Right lobe of liver (tissue), 4 donors: ENCODE measurements at regions not wholly inside any gene's neighbourhood (a gene's known extent, or its start where the extent isn't known, plus 50 kb on each side); places are given as distances from the start of the nearest gene placed in this dataset.

Experiments
- CTCF ChIP-seq, 4 donors: fragments of 200-600 bp in 3 of 4; fragments of 450-650 bp in 1 of 4; IDR thresholded peaks; one replicate each; pipeline versions ENCODE4 v1.5.1 to v1.8.0; 2016 to 2022; ENCODE audit warnings: antibody characterized with exemption in 4 of 4, mild to moderate bottlenecking in 2 of 4
- POLR2A ChIP-seq: fragments of 450-650 bp; IDR thresholded peaks from one replicate; pipeline ENCODE4 v1.6.1; 2017; ENCODE audit warnings: antibody characterized with exemption, mild to moderate bottlenecking
- donor health status: DM: no; HTN: no; CAD: no.
- donor health status: DM: no; HTN: no; CAD: no.
- donor health status: DM: no; HTN: yes; CAD: no.

- TF ChIP-seq POLR2A = no peak
- TF ChIP-seq CTCF (IDR thresholded peaks at IDR 0.05) = no peak
Observed at GRCh38 chr10:37684765-37685164, 172.6 kb downstream of the ZNF248 start.
